Panc1 (cell line): ENCODE measurements at regions not wholly inside any gene's neighbourhood (a gene's known extent, or its start where the extent isn't known, plus 50 kb on each side); places are given as distances from the start of the nearest gene placed in this dataset.

ENCODE experiments used
- ATAC-seq: fragments of 200-7000 bp; cut with Tn5 transposase; 2 replicates; pipeline ENCODE4 v1.9.1; 2020; ENCODE audit warnings: mild to moderate bottlenecking, moderate library complexity
- BruUV-seq: library from RNA; stranded (reverse); fragments of 400-500 nt; replicated peaks from 2 replicates; lab custom pipeline; 2021; lab: Mats Ljungman, UMichigan
- CTCF ChIA-PET: fragments of 300-600 bp; sonication (Branson Sonifier 250); formaldehyde crosslinking; loops from one replicate; lab custom pipeline; 2022; ENCODE audit warnings: antibody characterized with exemption; lab: Charles Lee
- POLR2A ChIA-PET: fragments of 300-600 bp; sonication (Branson Sonifier 250); formaldehyde crosslinking; loops from one replicate; lab custom pipeline; 2022; ENCODE audit warnings: antibody characterized with exemption; lab: Charles Lee
- DNase-seq: peaks from one replicate; pipeline ENCODE4 v3.0.0-alpha.2; 2010; ENCODE audit warnings: low read depth, low spot score
- H3K27ac ChIP-seq: 2 replicates; pipeline ENCODE4 v1.5.1; 2011; ENCODE audit warnings: mild to moderate bottlenecking, low read length, inconsistent platforms
- H3K27me3 ChIP-seq: fragments of 200-500 bp; sonication (Bioruptor generic); 2 replicates; pipeline ENCODE4 v1.6.0; 2014; ENCODE audit warnings: low read length, inconsistent platforms; ENCODE audit not compliant: control insufficient read depth, insufficient read depth
- H3K36me3 ChIP-seq: fragments of 200-500 bp; sonication (Bioruptor generic); 2 replicates; pipeline ENCODE4 v1.5.1; 2014; ENCODE audit warnings: inconsistent platforms, mild to moderate bottlenecking, low read length, moderate library complexity; ENCODE audit not compliant: control insufficient read depth, insufficient read depth
- H3K4me1 ChIP-seq: 2 replicates; pipeline ENCODE4 v1.5.1; 2011; ENCODE audit warnings: inconsistent platforms, mild to moderate bottlenecking, low read length, moderate library complexity; ENCODE audit not compliant: control insufficient read depth, insufficient read depth
- H3K4me3 ChIP-seq, 2 experiments: 2 replicates each; pipeline ENCODE4 v1.5.1; 2011 to 2012; ENCODE audit warnings: low read depth in 2 of 2, low read length in 2 of 2, mild to moderate bottlenecking in 2 of 2, inconsistent platforms in 1 of 2, moderate library complexity in 1 of 2
- H3K9me3 ChIP-seq: fragments of 200-500 bp; sonication (Bioruptor generic); 2 replicates; pipeline ENCODE4 v1.5.1; 2014; ENCODE audit warnings: low read depth, mild to moderate bottlenecking, inconsistent platforms, low read length, moderate library complexity; ENCODE audit not compliant: control insufficient read depth, insufficient read depth
- CTCF ChIP-seq: fragments of 450-650 bp; IDR thresholded peaks from 2 replicates; pipeline ENCODE4 v1.5.1; 2017; ENCODE audit warnings: mild to moderate bottlenecking
- POLR2AphosphoS5 ChIP-seq: IDR thresholded peaks from 2 replicates; pipeline ENCODE4 v1.6.1; 2012; ENCODE audit warnings: mild to moderate bottlenecking, low read depth, low read length, moderate library complexity
- REST ChIP-seq, 2 experiments: IDR thresholded peaks; 2 replicates each; pipeline ENCODE4 v1.6.1; 2011 to 2012; ENCODE audit warnings: low read depth in 2 of 2, control low read depth in 1 of 2, low read length in 1 of 2, mild to moderate bottlenecking in 1 of 2, moderate library complexity in 1 of 2; ENCODE audit not compliant: insufficient read depth in 1 of 2
- SIN3A ChIP-seq: IDR thresholded peaks from 2 replicates; pipeline ENCODE4 v1.6.1; 2012; ENCODE audit warnings: low read depth, mild to moderate bottlenecking, low read length, moderate library complexity, borderline replicate concordance; ENCODE audit not compliant: insufficient read depth
- TCF7L2 ChIP-seq: IDR thresholded peaks from 2 replicates; pipeline ENCODE4 v1.6.1; 2011; ENCODE audit warnings: mild to moderate bottlenecking, low read depth, low read length, inconsistent platforms
- in situ Hi-C: cut with HindIII; loops from 2 replicates; pipeline ENCODE4 v1.10.0; 2016; ENCODE audit warnings: low sequenced_read_pairs, low pct_unique_long_range_greater_than_20kb
- intact Hi-C: fragments of 100-400 bp; cut with micrococcal nuclease; formaldehyde crosslinking; loops from one replicate; pipeline ENCODE4 v1.10.0; 2022; ENCODE audit not compliant: unreplicated experiment

- Histone ChIP-seq H3K9me3 (no peaks in the 10 kb centered on the region), H3K27ac (no peak overlapping the region), H3K36me3 (no peaks in the 10 kb centered on the region), H3K27me3 (no peaks in the 10 kb centered on the region), H3K4me3 (no peak overlapping the region), H3K4me1 (no peaks in the 10 kb centered on the region)
- CTCF ChIA-PET = no interaction called here
- in situ Hi-C loops = no loop called here
- POLR2A ChIA-PET = no interaction called here
- TF ChIP-seq TCF7L2 (no peak), REST (IDR thresholded peaks at IDR 0.05; ENCODE audit: insufficient read depth in 1 of 2, low read depth in 2 of 2, low read length in 1 of 2) (no peak), SIN3A (no peak), POLR2AphosphoS5 (no peak), CTCF (no peak)
- no TSS peak for BruUV-seq
- intact Hi-C loops = no loop called here
- ATAC-seq (no peak), DNase-seq (no peak)
Observed at GRCh38 chr7:119033641-119034040, 809.1 kb downstream of the ANKRD7 start.

- Histone ChIP-seq H3K4me3 (no peak overlapping the region), H3K4me1 (no peaks in the 10 kb centered on the region), H3K9me3 (no peaks in the 10 kb centered on the region), H3K27me3 (no peaks in the 10 kb centered on the region), H3K27ac (no peak overlapping the region), H3K36me3 (no peaks in the 10 kb centered on the region)
- POLR2A ChIA-PET = no interaction called here
- DNase-seq = no peak
- CTCF ChIA-PET = no interaction called here
- intact Hi-C loops (no loop called here), in situ Hi-C loops (no loop called here)
- ATAC-seq = no peak
- no peak for TF ChIP-seq REST (IDR thresholded peaks at IDR 0.05; ENCODE audit: insufficient read depth in 1 of 2, low read depth in 2 of 2, low read length in 1 of 2)
- TF ChIP-seq POLR2AphosphoS5 = no peak
- TF ChIP-seq TCF7L2 = no peak
- TF ChIP-seq CTCF = no peak
- no peak for TF ChIP-seq SIN3A
- no TSS peak for BruUV-seq
Observed at GRCh38 chr7:119037941-119038340, 813.4 kb downstream of the ANKRD7 start.
